ENCODE measurements at regions not wholly inside any gene's neighbourhood (a gene's known extent, or its start where the extent isn't known, plus 50 kb on each side); places are given as distances from the start of the nearest gene placed in this dataset.

DNA sequence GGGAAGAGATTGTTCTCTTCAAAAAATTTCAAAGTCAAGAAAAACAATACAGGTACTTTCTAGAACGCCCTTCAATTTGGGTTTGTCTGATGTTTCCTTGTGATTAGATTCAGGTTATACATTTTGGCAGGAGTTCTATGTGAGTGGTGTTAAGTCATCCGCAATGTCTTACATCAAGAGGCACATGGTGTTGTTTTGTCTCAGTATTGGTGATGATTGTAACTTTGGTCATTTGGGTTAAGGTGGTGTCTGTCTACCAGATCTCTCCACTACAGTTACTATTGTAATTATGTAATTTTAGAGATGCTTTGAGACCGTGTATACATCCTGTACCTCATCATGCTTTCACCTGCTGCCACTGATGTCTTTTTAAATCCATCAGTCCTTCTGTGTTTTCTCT lies 60.3 kb downstream of the TET3 start:
- Histone ChIP-seq H3K27ac (no peak overlapping the region), H3K4me3 (no peak overlapping the region), H3K9me3 (no peaks in the 10 kb centered on the region), H3K4me1 (peaks cover 0 to 5% (median 0%) of the 10 kb centered on the region in 4 donors), H3K36me3 (peaks cover 0 to 28% (median 26%) of the 10 kb centered on the region in 4 donors), H3K27me3 (no peaks in the 10 kb centered on the region)
- ATAC-seq (ENCODE audit: low FRiP score in 2 of 2) (no peak), DNase-seq (no peak)
- no peak for TF ChIP-seq EP300 (IDR thresholded peaks at IDR 0.05)
- TF ChIP-seq POLR2AphosphoS5 (IDR thresholded peaks at IDR 0.05): no peak
- TF ChIP-seq, protein P1, sequence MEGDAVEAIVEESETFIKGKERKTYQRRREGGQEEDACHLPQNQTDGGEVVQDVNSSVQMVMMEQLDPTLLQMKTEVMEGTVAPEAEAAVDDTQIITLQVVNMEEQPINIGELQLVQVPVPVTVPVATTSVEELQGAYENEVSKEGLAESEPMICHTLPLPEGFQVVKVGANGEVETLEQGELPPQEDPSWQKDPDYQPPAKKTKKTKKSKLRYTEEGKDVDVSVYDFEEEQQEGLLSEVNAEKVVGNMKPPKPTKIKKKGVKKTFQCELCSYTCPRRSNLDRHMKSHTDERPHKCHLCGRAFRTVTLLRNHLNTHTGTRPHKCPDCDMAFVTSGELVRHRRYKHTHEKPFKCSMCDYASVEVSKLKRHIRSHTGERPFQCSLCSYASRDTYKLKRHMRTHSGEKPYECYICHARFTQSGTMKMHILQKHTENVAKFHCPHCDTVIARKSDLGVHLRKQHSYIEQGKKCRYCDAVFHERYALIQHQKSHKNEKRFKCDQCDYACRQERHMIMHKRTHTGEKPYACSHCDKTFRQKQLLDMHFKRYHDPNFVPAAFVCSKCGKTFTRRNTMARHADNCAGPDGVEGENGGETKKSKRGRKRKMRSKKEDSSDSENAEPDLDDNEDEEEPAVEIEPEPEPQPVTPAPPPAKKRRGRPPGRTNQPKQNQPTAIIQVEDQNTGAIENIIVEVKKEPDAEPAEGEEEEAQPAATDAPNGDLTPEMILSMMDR (IDR thresholded peaks at IDR 0.05): no peak
- no peak for TF ChIP-seq POLR2A (IDR thresholded peaks at IDR 0.05)
- 87 to 96% methylated on average over 3 of the region's 3 CpGs for WGBS, 2 donors

DNA sequence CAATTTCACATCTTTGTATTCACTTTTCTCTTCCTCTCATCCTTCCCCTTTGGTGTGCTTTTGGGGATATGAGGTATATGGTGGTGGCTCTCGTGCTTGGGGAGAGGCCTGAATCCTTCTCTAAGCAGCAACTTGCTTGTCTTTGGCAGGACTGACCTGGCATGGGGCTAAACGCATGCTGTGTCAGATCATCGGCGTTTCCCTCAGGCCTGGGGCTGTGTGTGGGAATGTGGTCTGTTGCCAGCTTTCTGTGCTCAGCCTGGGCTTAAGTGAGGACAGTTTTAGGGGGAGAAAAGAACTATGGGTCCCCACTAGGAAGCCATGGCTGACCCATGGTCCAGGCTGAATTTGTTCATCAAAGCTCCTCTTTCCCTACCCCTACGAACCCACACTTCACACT lies 60.7 kb downstream of the TET3 start:
- ATAC-seq (ENCODE audit: low FRiP score in 2 of 2) (no peak), DNase-seq (no peak)
- Histone ChIP-seq H3K9me3 (no peaks in the 10 kb centered on the region), H3K27ac (no peak overlapping the region), H3K27me3 (no peaks in the 10 kb centered on the region), H3K4me3 (no peak overlapping the region), H3K36me3 (peaks cover 0 to 28% (median 26%) of the 10 kb centered on the region in 4 donors), H3K4me1 (peaks cover 0 to 5% (median 0%) of the 10 kb centered on the region in 4 donors)
- TF ChIP-seq, protein P1 (IDR thresholded peaks at IDR 0.05): no peak
- TF ChIP-seq POLR2AphosphoS5 (IDR thresholded peaks at IDR 0.05) (no peak), POLR2A (IDR thresholded peaks at IDR 0.05) (no peak), EP300 (IDR thresholded peaks at IDR 0.05) (no peak)
- 75% methylated on average over 5 of the region's 5 CpGs for WGBS, 2 donors

DNA sequence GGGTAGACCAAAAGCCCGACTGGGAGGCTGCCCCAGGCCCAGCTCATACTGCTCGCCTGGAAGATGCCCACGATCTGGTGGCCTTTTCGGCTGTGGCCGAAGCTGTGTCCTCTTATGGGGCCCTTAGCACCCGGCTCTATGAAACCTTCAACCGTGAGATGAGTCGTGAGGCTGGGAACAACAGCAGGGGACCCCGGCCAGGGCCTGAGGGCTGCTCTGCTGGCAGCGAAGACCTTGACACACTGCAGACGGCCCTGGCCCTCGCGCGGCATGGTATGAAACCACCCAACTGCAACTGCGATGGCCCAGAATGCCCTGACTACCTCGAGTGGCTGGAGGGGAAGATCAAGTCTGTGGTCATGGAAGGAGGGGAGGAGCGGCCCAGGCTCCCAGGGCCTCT lies 61.7 kb downstream of the TET3 start:
- no peak for TF ChIP-seq POLR2A (IDR thresholded peaks at IDR 0.05)
- TF ChIP-seq POLR2AphosphoS5 (IDR thresholded peaks at IDR 0.05): no peak
- TF ChIP-seq, protein P1 (IDR thresholded peaks at IDR 0.05): no peak
- no peak for TF ChIP-seq EP300 (IDR thresholded peaks at IDR 0.05)
- no peaks in the 10 kb centered on the region for H3K9me3 ChIP-seq
- no peak overlapping the region for H3K27ac ChIP-seq
- WGBS, 2 donors: 94 to 97% methylated on average over 12 to 17 of the region's 17 CpGs
- peak in 1 of 2 donors; percentile 73 for DNase-seq
- H3K4me3 ChIP-seq: no peak overlapping the region
- no peak for ATAC-seq (ENCODE audit: low FRiP score in 2 of 2)
- no peaks in the 10 kb centered on the region for H3K27me3 ChIP-seq
- H3K4me1 ChIP-seq: no peaks in the 10 kb centered on the region
- H3K36me3 ChIP-seq: peaks cover 0 to 28% (median 26%) of the 10 kb centered on the region in 4 donors

DNA sequence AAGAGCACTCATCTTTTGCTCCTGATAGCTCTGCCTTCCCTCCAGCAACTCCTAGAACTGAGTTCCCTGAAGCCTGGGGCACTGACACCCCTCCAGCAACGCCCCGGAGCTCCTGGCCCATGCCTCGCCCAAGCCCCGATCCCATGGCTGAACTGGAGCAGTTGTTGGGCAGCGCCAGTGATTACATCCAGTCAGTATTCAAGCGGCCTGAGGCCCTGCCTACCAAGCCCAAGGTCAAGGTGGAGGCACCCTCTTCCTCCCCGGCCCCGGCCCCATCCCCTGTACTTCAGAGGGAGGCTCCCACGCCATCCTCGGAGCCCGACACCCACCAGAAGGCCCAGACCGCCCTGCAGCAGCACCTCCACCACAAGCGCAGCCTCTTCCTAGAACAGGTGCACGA lies 62.4 kb downstream of the TET3 start:
- H3K4me3 ChIP-seq: no peak overlapping the region
- no peaks in the 10 kb centered on the region for H3K9me3 ChIP-seq
- no peak overlapping the region for H3K27ac ChIP-seq
- WGBS, 2 donors: 96 to 99% methylated on average over 13 to 14 of the region's 14 CpGs
- ATAC-seq (ENCODE audit: low FRiP score in 2 of 2) (no peak), DNase-seq (peak in 1 of 2 donors; percentile 51)
- H3K27me3 ChIP-seq: no peaks in the 10 kb centered on the region
- TF ChIP-seq POLR2AphosphoS5 (IDR thresholded peaks at IDR 0.05): no peak
- TF ChIP-seq, protein P1 (IDR thresholded peaks at IDR 0.05): no peak
- TF ChIP-seq POLR2A (IDR thresholded peaks at IDR 0.05): no peak
- TF ChIP-seq EP300 (IDR thresholded peaks at IDR 0.05): no peak
- H3K4me1 ChIP-seq: no peaks in the 10 kb centered on the region
- peaks cover 0 to 28% (median 26%) of the 10 kb centered on the region in 4 donors for H3K36me3 ChIP-seq

DNA sequence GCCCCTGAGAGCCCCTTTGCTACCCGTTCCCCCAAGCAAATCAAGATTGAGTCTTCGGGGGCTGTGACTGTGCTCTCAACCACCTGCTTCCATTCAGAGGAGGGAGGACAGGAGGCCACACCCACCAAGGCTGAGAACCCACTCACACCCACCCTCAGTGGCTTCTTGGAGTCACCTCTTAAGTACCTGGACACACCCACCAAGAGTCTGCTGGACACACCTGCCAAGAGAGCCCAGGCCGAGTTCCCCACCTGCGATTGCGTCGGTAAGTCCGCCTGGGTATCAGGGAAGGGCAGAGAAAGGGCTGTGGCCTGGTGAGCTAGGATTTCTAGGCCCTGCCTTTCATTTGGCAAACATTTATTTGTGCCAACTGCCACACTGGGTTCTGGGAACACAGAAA lies 63.4 kb downstream of the TET3 start:
- peak in 1 of 2 donors; percentile 32 for ATAC-seq (ENCODE audit: low FRiP score in 2 of 2)
- TF ChIP-seq, protein P1 (IDR thresholded peaks at IDR 0.05): no peak
- TF ChIP-seq EP300 (IDR thresholded peaks at IDR 0.05) (no peak), POLR2AphosphoS5 (IDR thresholded peaks at IDR 0.05) (no peak), POLR2A (IDR thresholded peaks at IDR 0.05) (no peak)
- Histone ChIP-seq H3K9me3 (no peaks in the 10 kb centered on the region), H3K36me3 (peaks cover 0 to 28% (median 26%) of the 10 kb centered on the region in 4 donors), H3K27ac (no peak overlapping the region), H3K27me3 (no peaks in the 10 kb centered on the region), H3K4me3 (no peak overlapping the region), H3K4me1 (peaks cover 0 to 6% (median 2%) of the 10 kb centered on the region in 4 donors)
- DNase-seq: peak in 1 of 2 donors; percentile 36
- WGBS, 2 donors: 88 to 89% methylated on average over 7 of the region's 7 CpGs
